Psoas muscle (tissue), 7 donors: ENCODE measurements at regions not wholly inside any gene's neighbourhood (a gene's known extent, or its start where the extent isn't known, plus 50 kb on each side); places are given as distances from the start of the nearest gene placed in this dataset.

Source experiments
- ATAC-seq, 4 donors: fragments of 200-7000 bp; cut with Tn5 transposase; one replicate each; pipeline ENCODE4 v1.9.1; 2020; ENCODE audit warnings: moderate library complexity in 3 of 4, mild to moderate bottlenecking in 2 of 4
- DNase-seq, 2 donors: peaks; one replicate each; pipeline ENCODE4 v3.0.0-alpha.2; 2020
- H3K27ac ChIP-seq: fragments of 200-600 bp; one replicate; pipeline ENCODE4 v1.8.0; 2022
- H3K27me3 ChIP-seq, 3 donors: fragments of 200-600 bp in 1 of 3; one replicate each; pipeline versions ENCODE4 v1.6.1 to v1.8.0; 2013 to 2022; ENCODE audit warnings: low read length in 2 of 3, mild to moderate bottlenecking in 2 of 3, moderate library complexity in 1 of 3; ENCODE audit not compliant: insufficient read depth in 3 of 3
- H3K36me3 ChIP-seq, 2 donors: fragments of 200-600 bp in 1 of 2; one replicate each; pipeline versions ENCODE4 v1.6.1 to v1.8.0; 2013 to 2022; ENCODE audit warnings: low read depth in 1 of 2, mild to moderate bottlenecking in 1 of 2, moderate library complexity in 1 of 2; ENCODE audit not compliant: insufficient read depth in 1 of 2
- H3K4me1 ChIP-seq: fragments of 200-600 bp; one replicate; pipeline ENCODE4 v1.8.0; 2022
- H3K4me3 ChIP-seq: fragments of 200-600 bp; one replicate; pipeline ENCODE4 v1.8.0; 2022; ENCODE audit warnings: mild to moderate bottlenecking
- H3K9me3 ChIP-seq: fragments of 200-600 bp; one replicate; pipeline ENCODE4 v1.8.0; 2022
- WGBS, 3 donors: extraction: QIAGEN DNeasy Blood & Tissue Kit; methylation state at CpG; one replicate each; pipeline versions ENCODE4 v1.1.6 to v1.1.7; 2013; 5-methylcytosine and 5-hydroxymethylcytosine counted together
- intact Hi-C, 2 donors: fragments of 100-400 bp; cut with DNase I; formaldehyde crosslinking; loops; one replicate each; pipeline versions ENCODE4 v1.11.0 to v1.14.2; 2022
- TF ChIP-seq, protein P1 (sequence below): fragments of 200-600 bp; IDR thresholded peaks from one replicate; pipeline ENCODE4 v1.8.0; 2022; ENCODE audit warnings: antibody characterized with exemption
- donor health status: healthy with polysubstance abuse.
- donor health status: DM: no; HTN: no; CAD: no; lungs with moderate emphysema.
- donor health status: Bipolar disorder and iron deficiency.
- donor health status: healthy.
- donor health status: DM: yes; HTN: yes; CAD: no.
- donor health status: DM: no; HTN: no; CAD: no.
- donor health status: DM: yes; HTN: yes; CAD: no.

DNA sequence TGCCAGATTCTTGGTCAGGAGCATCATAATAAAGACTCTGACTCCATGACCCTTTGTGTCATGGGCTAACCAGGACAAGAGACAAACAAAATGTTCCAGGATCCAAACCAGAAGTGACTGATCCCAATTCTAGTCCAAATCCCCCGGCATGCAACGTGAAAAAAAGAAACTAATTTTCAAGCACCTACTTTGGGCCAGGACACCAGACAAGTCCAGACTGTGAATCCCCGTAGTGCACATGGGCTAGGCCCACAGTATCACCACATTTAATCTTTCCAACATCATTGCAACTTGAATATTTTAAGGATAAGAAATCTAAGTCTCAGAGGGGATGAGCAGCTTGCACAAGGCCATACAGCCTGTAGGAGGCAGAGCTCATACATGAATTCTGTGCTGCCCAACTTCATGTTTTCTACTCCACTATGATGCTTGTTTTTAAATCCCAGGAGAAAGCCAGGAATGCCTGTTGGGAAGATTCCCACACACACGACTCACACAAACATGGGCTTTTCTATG lies 365.7 kb downstream of the NPIPA8 start:
- intact Hi-C loops: no loop called here
- 33 to 40% (median 36%) methylated on average over 4 of the region's 4 CpGs for WGBS, 3 donors
- H3K4me1 ChIP-seq: no peaks in the 10 kb centered on the region
- DNase-seq (peak; percentile 35 to 66), ATAC-seq (peak in 3 of 4 donors; percentile 60 to 77 (median 76))
- TF ChIP-seq, protein P1, sequence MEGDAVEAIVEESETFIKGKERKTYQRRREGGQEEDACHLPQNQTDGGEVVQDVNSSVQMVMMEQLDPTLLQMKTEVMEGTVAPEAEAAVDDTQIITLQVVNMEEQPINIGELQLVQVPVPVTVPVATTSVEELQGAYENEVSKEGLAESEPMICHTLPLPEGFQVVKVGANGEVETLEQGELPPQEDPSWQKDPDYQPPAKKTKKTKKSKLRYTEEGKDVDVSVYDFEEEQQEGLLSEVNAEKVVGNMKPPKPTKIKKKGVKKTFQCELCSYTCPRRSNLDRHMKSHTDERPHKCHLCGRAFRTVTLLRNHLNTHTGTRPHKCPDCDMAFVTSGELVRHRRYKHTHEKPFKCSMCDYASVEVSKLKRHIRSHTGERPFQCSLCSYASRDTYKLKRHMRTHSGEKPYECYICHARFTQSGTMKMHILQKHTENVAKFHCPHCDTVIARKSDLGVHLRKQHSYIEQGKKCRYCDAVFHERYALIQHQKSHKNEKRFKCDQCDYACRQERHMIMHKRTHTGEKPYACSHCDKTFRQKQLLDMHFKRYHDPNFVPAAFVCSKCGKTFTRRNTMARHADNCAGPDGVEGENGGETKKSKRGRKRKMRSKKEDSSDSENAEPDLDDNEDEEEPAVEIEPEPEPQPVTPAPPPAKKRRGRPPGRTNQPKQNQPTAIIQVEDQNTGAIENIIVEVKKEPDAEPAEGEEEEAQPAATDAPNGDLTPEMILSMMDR: no peak
- H3K36me3 ChIP-seq: no peaks in the 10 kb centered on the region
- H3K4me3 ChIP-seq: no peak overlapping the region
- H3K27me3 ChIP-seq: peaks cover 0 to 11% (median 4%) of the 10 kb centered on the region in 3 donors
- H3K9me3 ChIP-seq: no peaks in the 10 kb centered on the region
- no peak overlapping the region for H3K27ac ChIP-seq

DNA sequence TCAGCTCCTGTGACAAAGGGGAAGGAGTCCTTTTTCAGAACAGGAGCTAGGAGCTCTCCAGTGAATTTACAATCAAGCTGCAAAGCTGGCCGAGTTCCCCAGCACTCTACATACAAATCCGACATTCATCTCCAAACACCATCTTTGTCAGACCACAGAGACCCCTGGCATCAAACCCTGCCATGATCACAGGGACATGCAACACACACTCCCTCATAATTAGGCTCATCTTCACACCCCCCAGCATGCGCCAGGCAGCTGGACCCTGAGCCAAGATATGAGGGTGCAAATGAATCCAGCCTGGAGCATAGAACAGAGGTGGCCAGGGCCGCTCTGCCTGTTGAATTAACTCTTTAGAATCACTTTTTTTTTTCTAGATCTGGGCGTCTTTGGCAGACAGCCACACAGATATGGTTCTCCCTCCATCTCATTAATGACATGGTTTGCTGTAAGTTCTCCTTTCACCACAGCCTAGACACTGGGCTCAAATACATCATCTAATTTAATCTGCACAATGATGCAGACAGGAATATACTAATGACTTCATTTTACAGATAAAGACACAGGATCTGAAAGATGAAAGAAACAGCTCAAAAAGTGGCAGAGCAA lies 366.3 kb downstream of the NPIPA8 start:
- no peaks in the 10 kb centered on the region for H3K36me3 ChIP-seq
- H3K27ac ChIP-seq: no peak overlapping the region
- TF ChIP-seq, protein P1: no peak
- DNase-seq: no peak
- no peaks in the 10 kb centered on the region for H3K9me3 ChIP-seq
- intact Hi-C loops: no loop called here
- 45 to 56% (median 49%) methylated on average over 5 of the region's 5 CpGs for WGBS, 3 donors
- no peak for ATAC-seq
- no peaks in the 10 kb centered on the region for H3K4me1 ChIP-seq
- H3K27me3 ChIP-seq: peaks cover 0 to 11% (median 4%) of the 10 kb centered on the region in 3 donors
- no peak overlapping the region for H3K4me3 ChIP-seq

DNA sequence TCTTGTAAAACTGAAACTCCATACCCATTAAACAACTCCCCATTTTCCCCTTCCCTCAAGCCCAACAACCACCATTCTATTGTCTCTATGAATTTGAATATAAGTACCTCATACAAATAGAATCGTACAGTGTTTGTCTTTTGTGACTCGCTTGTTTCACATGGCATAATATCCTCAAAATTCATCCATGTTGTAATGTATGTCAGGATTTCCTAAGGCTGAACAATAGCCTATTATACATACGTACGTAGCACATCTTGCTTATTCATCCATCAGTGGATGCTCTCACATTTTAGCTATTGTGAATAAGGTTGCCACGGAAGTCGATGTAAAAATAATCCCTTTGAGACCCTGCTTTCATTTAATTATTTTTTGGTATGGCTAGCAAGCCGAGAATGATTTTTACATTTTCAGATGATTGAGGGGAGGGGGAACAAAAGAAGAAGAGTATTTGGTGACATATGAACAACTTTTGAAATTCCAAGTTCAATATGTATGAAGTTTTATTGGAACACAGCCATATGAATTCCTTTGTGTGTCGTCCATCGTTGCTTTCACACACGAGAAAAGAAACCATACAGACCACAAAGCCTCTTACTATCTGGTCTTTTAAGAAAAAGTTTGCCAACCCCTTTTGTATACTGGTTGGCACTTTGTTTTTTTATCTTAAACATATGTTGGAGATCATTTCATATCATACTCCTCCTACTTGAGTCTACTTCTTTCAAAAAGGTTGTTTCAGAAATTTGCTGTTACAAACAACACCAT lies 371.2 kb downstream of the NPIPA8 start:
- TF ChIP-seq, protein P1: no peak
- Histone ChIP-seq H3K36me3 (no peaks in the 10 kb centered on the region), H3K27ac (no peak overlapping the region), H3K4me3 (no peak overlapping the region), H3K27me3 (peaks cover 0 to 6% (median 0%) of the 10 kb centered on the region in 3 donors), H3K4me1 (no peaks in the 10 kb centered on the region), H3K9me3 (no peaks in the 10 kb centered on the region)
- intact Hi-C loops: no loop called here
- DNase-seq (no peak), ATAC-seq (no peak)
- 51 to 54% (median 52%) methylated on average over 10 of the region's 10 CpGs for WGBS, 3 donors

DNA sequence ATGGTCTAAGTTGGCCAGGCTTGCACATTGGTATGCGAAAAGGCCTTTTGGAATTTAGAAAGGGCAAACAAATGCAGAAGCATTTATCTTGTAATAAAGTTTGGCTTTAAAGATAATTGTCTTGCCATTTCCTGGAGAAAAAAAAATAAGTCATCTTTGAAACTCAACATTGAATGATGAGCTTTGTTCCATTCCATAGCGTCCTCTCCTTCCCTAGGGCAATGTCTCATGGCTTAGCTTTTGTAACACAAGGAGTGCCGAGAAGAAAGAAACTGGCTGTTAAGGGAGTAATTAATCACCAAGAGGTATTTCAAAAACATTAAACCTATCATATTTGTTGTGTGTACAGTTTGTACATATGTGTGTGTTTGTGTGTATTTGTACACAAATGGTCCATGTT lies 372.3 kb downstream of the NPIPA8 start:
- DNase-seq: no peak
- Histone ChIP-seq H3K27ac (no peak overlapping the region), H3K4me3 (no peak overlapping the region), H3K4me1 (no peaks in the 10 kb centered on the region), H3K27me3 (no peaks in the 10 kb centered on the region), H3K9me3 (no peaks in the 10 kb centered on the region), H3K36me3 (no peaks in the 10 kb centered on the region)
- 63% methylated on average over 3 of the region's 3 CpGs for WGBS, 3 donors
- TF ChIP-seq, protein P1: no peak
- ATAC-seq: no peak
- intact Hi-C loops: no loop called here
